Small intestine (tissue), 7 donors: ENCODE measurements at regions not wholly inside any gene's neighbourhood (a gene's known extent, or its start where the extent isn't known, plus 50 kb on each side); places are given as distances from the start of the nearest gene placed in this dataset.

Experiments used
- DNase-seq, 2 donors: peaks; one replicate each; pipeline versions ENCODE4 v3.0.0 to v3.0.0-alpha.2; 2013
- FAIRE-seq: peaks from 2 replicates; lab custom pipeline; 2012; peaks lifted over from hg19 to GRCh38; lab: Jason Lieb, UNC
- H3K27ac ChIP-seq, 3 donors: one replicate each; pipeline ENCODE4 v1.5.1; 2013; ENCODE audit warnings: low read length in 2 of 3, mild to moderate bottlenecking in 2 of 3, control low read depth in 1 of 3, inconsistent platforms in 1 of 3, low read depth in 1 of 3, moderate library complexity in 1 of 3
- H3K27me3 ChIP-seq, 3 donors: one replicate each; pipeline ENCODE4 v1.6.1; 2013; ENCODE audit warnings: low read length in 3 of 3, inconsistent platforms in 1 of 3; ENCODE audit not compliant: control insufficient read depth in 3 of 3, insufficient read depth in 3 of 3
- H3K36me3 ChIP-seq, 3 donors: one replicate each; pipeline ENCODE4 v1.6.1; 2013; ENCODE audit warnings: low read length in 3 of 3, inconsistent platforms in 1 of 3, low read depth in 1 of 3, mild to moderate bottlenecking in 1 of 3, moderate library complexity in 1 of 3; ENCODE audit not compliant: control insufficient read depth in 3 of 3, insufficient read depth in 2 of 3
- H3K4me1 ChIP-seq, 3 donors: one replicate each; pipeline ENCODE4 v1.6.1; 2013; ENCODE audit warnings: low read length in 2 of 3, inconsistent platforms in 1 of 3, low read depth in 1 of 3, mild to moderate bottlenecking in 1 of 3, moderate library complexity in 1 of 3; ENCODE audit not compliant: control insufficient read depth in 3 of 3, insufficient read depth in 2 of 3
- H3K4me3 ChIP-seq, 3 donors: one replicate each; pipeline ENCODE4 v1.5.1; 2013; ENCODE audit warnings: low read length in 3 of 3, control low read depth in 1 of 3, inconsistent platforms in 1 of 3, low read depth in 1 of 3, mild to moderate bottlenecking in 1 of 3, moderate library complexity in 1 of 3
- H3K9me3 ChIP-seq, 2 donors: one replicate each; pipeline ENCODE4 v1.6.1; 2013; ENCODE audit warnings: low read depth in 1 of 2, low read length in 1 of 2; ENCODE audit not compliant: control insufficient read depth in 2 of 2, insufficient read depth in 1 of 2
- WGBS, 3 donors: extraction: QIAGEN DNeasy Blood & Tissue Kit; methylation state at CpG; one replicate each; pipeline ENCODE4 v1.1.7; 2013; 5-methylcytosine and 5-hydroxymethylcytosine counted together
- donor health status: healthy with polysubstance abuse.
- donor health status: control.
- donor health status: control.
- donor health status: Bipolar disorder and iron deficiency.
- donor health status: healthy.

DNA sequence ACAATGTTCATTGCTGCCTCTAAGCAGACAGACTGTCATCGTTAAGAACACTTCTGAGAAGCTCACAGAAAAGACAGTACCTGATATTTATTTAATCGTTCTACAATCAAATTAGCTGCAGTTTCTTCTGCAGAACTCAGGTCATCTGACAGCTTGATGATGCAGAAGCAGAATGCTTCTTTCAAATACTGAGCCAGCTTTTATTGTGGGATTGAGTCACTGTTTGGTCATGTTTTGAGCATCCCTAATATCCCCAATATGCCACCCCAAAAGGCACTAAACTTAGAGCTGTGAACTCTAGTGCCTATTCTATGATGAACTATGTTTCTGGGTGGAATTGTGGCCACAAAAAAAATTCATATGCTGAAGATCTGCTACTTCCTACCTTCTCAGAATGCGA, 51.0 kb upstream of the NLGN4Y start:
- no peak for DNase-seq
- 76 to 83% methylated on average over 3 of the region's 3 CpGs; no CpG with 5 or more reads in 1 of the 3 donors for WGBS, 3 donors

More for the DNA sequence above, 51.0 kb upstream of the NLGN4Y start:
- Histone ChIP-seq H3K36me3 (no peaks in the 10 kb centered on the region), H3K9me3 (no peaks in the 10 kb centered on the region), H3K4me1 (no peaks in the 10 kb centered on the region), H3K27me3 (no peaks in the 10 kb centered on the region), H3K4me3 (no peak overlapping the region), H3K27ac (no peak overlapping the region)
- no peak for FAIRE-seq
